ENCODE measurements at regions not wholly inside any gene's neighbourhood (a gene's known extent, or its start where the extent isn't known, plus 50 kb on each side); places are given as distances from the start of the nearest gene placed in this dataset.
"Not testable (repeated sequence)": the region's sequence is repeated elsewhere in the genome, so short reads cannot be mapped to it uniquely, and the experiment has no call there.

DNA sequence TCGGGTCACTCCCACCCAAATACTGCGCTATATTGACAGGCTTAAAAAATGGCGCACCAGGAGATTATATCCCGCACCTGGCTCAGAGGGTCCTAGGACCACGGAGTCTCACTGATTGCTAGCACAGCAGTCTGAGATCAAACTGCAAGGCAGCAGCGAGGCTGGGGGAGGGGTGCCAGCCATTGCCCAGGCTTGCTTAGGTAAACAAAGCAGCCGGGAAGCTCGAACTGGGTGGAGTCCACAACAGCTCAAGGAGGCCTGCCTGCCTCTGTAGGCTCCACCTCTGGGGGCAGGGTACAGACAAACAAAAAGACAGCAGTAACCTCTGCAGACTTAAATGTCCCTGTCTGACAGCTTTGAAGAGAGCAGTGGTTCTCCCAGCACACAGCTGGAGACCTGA, 2277.3 kb upstream of the ACO1 start:
- not testable (repeated sequence) for DNase-seq

DNA sequence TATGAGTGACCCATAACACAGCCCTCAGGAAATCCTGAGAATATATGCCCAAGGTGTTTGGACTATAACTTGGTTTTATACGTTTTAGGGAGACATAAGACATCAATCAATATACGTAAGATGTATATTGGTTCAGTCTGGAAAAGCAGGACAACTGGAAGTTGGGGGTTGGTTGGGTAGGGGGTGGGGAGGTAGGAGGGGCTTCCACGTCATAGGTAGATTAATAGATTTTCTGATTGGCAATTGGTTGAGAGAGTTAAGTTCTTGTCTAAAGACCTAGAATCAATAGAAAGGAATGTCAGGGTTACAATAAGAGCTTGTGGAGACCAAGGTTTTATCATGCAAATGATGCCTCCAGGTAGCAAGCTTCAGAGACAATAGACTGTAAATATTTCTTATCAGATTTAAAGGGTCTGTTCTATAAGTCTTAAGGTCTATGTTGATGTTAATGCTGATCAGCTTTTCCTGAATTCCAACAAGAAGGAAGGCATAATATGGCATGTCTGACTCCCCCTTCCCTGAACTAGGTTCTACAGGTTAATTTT, 2267.7 kb upstream of the ACO1 start:
- no peak for DNase-seq

GRCh38 chr9:30120666-30121065, 2263.8 kb upstream of the ACO1 start:
- no peak for DNase-seq

DNA sequence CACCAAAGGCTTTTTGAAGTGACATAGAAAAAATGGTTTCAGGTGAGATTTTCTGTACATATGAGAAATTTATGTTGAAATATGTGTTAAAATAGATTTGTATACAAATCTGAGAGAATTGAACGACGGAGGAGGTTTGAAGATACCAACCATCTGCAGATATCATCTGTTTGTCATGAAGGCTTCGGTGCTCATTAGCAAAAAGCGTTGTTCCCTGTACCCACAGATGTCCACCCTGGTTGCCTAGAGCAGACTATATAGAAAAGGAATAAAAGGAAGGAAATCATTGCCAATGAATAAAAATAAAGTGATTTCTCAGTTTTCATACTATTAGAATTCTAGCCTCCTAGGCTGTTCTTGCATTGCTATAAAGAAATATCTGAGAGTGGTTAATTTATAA, 2262.8 kb upstream of the ACO1 start:
- DNase-seq, result no peak

GRCh38 chr9:30125881-30126280, 2258.6 kb upstream of the ACO1 start:
- no peak for DNase-seq

- DNase-seq, result no peak
Observed at GRCh38 chr9:30127371-30127770, 2257.1 kb upstream of the ACO1 start.

DNA sequence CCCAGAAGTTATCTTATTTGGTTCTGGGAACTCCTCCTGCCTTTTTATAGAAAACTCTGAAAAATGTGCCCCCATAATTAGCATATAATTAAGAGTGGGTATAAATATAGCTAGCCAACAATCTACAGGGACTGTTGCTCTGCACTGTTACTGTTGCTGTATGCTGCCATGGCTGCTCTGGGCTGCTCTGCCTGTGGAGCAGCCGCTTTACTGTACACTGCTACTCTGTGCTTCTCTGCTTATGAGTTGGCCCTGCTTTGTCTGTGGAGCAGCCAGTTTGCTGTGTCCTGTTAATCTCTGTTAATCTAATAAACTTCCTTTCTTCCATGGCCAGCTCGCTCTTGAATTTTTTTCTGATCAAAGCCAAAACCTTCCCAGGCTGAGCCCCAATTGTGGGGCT, 2244.0 kb upstream of the ACO1 start:
- no peak for DNase-seq

GRCh38 chr9:30160570-30160969, 2223.9 kb upstream of the ACO1 start:
- DNase-seq, result no peak

DNA sequence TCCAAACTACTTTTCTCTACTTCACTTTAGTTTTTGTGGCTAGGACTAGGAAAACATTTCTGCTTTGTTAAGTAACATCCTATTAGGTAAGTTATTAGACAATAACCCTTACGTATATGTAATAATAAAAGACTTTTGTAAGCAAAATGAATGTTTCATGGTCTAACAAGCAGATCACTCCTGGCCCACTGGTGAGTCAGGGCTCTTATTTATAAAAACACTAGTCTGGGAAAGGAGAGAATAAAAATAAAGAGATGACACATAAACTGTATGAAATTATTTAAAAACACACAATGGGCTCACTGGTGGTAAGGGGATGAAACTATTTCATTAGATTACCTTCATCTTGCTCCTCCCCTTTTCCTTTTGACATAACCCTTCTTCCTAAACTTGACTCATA, 2212.2 kb upstream of the ACO1 start:
- no peak for DNase-seq

DNA sequence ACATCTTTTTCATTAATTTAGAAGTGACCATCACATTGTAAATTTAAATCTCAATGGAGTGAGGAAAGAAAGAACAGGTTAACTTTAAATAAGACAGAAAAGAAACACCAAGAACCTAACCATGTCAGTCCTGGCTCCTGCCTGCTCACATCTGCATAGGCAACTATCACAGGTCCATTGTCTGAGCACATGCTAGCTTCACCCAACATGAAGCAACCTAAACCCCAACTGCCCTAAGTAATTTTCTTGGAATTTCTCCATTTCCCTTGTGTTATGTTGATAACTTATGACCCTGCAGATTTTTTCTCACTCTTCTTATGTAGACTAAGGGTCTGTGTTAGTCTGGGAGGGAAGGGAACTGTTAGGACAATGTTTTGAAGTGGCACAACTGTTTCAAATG, 2205.8 kb upstream of the ACO1 start:
- DNase-seq, result no peak

DNA sequence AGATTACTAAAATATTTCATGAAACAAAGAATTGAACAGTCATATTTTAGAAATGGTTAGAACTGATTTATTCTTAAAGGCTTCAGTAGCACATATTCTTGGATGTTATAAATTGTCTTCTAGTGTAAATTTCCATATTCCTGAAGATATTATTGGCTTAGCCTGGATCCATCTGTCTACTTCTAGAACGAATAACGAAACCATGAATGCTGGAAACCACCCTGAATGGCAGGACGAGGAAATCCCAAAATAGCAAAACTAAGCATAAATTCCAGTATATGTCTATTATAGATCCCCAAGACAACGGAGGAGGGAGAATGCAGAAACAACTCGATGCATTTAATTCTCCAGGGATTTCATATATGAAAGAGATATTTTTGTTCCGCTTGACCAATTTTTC, 2191.0 kb upstream of the ACO1 start:
- DNase-seq, result no peak

GRCh38 chr9:30196941-30197340, 2187.5 kb upstream of the ACO1 start:
- no peak for DNase-seq

GRCh38 chr9:30197453-30197852, 2187.0 kb upstream of the ACO1 start:
- DNase-seq, result no peak

DNA sequence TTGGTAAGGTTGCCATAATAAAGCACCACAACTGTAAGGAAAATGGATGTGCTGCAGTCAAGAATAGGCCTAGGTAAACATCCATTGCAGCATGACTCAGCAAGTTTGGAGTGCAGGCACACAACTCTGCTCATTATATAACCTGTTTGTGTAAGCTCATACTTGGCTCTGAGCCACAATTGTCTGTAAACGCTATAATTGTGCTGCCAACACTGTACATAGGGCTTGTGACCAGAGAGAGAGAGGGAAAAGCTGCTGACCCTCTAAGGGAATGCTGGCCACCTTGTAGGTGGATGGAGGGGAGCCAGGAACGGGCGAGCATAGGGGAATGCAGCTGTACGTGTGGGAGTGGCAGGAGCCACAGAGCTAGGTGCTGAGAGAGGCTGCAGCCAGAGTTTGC, 2186.5 kb upstream of the ACO1 start:
- no peak for DNase-seq

DNA sequence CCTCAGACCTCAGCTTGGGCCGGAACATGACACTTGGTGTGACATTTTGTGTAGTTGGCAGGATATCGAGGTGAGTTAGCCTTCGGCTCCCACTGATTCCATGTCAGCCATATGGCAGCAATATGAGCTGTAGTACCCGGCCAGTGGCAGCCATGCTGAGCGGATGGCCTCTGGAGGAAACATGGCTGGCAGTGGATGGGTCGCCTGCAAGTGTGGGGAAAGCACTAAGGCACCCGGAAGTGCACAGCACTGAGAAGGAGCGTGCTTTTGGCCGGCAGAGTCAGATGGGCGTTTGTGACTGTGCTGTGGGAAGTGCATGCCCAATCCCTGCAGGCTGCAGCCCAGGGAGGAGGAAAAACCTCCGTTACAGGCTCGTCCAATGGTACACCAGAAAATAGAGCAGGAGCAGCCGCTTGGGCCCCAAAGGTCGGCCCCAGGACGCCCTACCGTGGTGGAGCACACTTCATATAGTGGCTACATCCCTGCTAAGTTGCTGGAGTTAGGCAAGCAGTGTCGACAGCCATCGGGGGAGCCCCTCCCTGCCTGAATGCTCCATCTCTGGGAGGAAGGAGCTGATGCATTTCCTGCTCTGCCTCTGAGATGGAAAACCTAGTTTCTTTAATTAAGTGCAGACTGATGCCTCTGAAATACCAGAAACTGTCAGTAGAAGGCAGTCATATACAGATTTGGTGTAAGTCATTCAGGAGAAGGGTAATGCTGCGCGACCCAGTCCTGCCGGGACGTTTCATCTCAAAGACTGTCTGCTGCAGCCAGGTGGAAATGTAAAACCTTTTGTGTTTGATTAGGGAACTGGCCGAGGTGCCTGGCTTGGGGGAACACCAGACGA, 2185.8 kb upstream of the ACO1 start:
- no peak for DNase-seq

DNA sequence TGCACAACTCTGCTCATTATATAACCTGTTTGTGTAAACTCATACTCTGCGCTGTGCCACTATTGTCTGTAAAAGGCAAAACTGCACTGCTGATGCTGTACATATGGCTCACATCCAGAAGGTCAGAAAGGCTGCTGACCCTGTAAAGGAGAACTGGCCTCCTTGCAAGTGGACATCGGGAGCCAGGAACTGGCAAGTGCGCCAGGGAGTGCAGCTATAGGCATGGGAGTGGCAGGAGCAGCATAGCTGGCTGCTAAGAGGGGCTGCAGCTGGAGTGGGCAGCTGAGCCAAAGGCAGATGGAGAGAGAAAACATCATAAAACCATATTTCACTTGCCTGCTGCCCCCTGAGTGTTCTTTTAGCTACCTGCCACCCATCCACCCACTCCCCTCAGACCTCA, 2183.4 kb upstream of the ACO1 start:
- DNase-seq, result no peak

DNA sequence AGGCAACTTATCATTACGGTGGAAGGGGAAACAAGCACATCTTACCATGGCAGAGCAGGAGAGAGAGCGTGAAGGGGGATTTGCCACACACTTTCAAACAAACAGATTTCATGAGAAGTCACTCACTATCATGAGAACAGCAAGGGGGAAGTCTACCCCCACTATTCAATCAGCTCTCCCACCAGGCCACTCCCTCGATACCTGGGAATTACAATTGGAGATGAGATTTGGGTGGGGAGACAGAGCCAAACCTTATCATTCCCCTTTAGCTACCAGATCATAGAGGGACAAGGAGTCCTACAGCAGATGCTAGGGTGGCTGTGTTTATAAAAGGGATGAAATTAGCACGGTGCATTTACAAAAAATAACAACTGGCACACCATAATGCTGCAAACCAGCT, 2149.4 kb upstream of the ACO1 start:
- DNase-seq, result no peak

DNA sequence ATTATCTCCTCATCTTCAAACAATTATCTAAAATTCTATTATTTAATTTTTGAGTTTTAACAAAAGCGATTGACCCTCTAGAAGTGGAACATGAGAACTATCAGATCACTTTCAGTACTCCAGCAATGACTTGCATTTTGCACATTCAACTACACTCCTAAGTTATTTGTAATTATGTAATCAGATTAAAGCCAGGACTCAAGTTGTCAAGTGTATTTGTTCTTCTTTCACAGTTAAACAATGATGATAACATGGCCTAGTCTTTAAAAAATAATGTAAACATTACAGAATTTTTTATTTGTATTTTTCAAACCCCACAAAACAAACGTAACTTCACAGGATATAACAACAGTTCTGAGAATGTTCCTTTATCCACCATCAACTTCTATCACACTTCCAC, 2148.9 kb upstream of the ACO1 start:
- DNase-seq, result no peak

DNA sequence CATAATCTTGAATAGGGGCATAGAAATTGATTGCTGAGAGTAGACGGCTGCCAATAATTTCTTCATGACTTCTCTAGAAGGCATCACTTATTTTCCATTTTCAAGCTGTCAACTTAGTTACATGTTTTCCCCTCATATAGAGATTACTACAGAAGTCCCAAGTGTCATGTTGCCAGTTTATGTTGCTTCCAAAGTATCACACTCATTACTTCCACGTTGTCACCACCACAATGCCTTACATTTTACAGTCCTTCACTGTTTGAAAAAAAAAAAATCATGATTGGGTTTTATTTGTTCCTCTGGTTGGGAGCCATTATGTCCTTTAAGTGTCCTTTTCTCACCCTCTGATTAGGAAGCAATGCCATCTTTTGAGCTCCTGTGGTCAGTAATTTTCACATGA, 2144.6 kb upstream of the ACO1 start:
- DNase-seq, result no peak

- no peak for DNase-seq
Observed at GRCh38 chr9:30243467-30243866, 2141.0 kb upstream of the ACO1 start.

DNA sequence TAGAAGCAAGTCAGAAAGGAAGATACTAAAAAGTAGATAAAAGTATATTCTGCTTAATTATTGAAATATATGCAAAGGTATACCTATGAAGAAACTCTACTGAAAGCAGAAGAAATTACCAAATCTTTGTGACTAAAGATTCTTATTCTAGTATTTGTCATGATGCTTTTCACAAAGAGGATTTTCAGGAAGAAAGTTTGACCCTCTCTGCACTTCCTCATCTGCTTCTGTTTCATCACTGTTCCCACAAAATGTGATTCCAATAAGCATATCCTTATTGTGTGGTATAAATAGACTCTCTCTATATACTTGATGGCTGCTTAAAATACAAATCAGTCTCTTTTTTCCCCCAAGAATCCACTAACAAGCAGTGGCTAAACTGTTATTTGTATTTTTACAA, 2139.6 kb upstream of the ACO1 start:
- no peak for DNase-seq

DNA sequence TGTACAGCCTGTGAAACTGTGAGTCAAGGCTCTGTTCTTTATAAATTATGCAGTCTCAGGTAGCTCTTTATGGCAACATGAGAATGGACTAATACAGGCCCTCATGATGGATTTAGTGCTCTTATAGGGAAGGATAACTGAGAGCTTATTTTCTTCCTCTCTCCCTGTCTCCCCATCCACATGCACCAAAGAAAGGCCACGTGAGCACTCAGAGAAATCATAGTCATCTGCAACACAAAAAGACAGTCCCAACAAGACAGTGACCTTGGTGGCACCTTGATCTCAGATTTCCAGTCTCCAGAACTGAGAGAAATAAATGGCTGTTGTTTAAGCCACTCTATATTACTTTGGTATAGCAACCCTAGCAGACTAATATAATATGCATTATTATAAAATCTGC, 2133.6 kb upstream of the ACO1 start:
- DNase-seq, result no peak

- DNase-seq, result no peak
Observed at GRCh38 chr9:30258094-30258493, 2126.3 kb upstream of the ACO1 start.

DNA sequence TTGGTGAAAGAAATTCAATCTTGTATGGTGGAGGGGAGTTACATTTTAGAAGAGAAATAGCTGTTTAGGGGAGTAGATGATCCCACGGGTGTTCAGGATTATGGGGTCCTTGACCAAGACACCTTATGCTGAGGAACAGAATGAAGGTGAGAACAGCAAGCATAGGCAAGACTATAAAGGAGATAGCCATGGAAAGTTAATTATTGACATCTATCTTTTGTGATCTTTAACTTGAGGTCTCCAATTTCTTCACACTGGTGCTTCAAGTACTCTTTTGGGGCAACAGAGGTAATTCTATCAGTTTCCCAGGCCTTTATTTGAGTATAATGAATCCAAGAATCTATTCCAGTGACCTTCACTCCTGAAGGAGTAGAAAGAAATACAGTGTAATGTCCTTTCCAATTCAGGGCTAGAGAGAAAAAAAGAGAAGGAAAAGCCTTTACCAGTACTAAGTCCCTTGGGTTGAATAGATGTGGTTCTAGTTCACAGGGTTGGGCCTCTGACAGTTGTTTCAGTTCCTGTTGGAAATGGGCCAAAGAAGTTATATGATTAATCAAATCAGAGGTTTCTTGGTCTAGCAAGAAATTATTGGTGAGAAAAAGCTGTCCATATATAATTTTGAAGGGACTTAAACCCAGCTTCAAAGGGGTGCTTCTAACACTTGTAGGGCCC, 2104.1 kb upstream of the ACO1 start:
- no peak for DNase-seq

- DNase-seq, result no peak
Observed at GRCh38 chr9:30289435-30289834, 2095.0 kb upstream of the ACO1 start.
